ENCODE measurements at regions not wholly inside any gene's neighbourhood (a gene's known extent, or its start where the extent isn't known, plus 50 kb on each side); places are given as distances from the start of the nearest gene placed in this dataset.

DNA sequence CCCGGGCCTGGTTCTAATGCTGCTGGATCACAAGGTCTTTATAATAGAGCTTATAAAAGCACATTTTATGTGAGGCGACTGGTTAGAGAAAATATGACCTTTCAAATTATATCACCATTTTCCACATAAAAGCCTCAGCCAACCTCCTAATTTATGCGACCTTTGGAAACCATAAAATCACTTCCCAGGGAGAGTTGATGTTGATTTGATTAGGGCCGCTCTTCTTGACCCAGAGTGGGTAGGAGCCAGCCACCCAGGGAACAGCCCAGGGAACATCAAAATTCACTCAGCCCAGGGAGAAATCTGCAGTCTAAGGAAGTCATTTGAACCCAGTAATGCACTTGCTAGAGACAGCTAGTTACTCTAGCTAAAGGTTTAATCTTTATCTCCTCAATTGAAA, 79.8 kb upstream of the TENT5A start:
- Histone ChIP-seq H3K36me3 (ENCODE audit: control insufficient read depth, insufficient read depth, low read length, severe bottlenecking) (no peaks in the 10 kb centered on the region), H3K4me3 (ENCODE audit: low read length) (no peak overlapping the region)

DNA sequence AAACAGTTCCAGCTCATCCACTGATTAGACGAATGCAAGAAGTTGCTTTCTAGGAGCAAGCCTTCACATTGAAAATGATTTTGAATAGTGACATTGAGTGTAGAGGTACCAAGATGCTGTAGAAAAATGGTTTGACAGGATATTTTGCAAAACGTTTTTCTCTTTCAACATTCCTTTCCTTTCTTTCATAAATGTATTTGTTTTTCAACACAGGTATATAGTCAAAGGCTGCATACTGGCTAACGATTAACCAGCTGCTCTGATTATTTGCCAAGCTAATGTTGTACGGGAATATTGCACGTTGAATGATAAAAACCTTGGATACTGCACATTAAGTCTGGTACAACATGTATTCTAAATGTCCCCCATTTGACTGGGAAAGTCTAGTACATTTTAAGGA, 78.8 kb upstream of the TENT5A start:
- Histone ChIP-seq H3K9ac (ENCODE audit: low read length) (no peak overlapping the region), H3K36me3 (ENCODE audit: control insufficient read depth, insufficient read depth, low read length, severe bottlenecking) (no peaks in the 10 kb centered on the region), H3K4me1 (ENCODE audit: control insufficient read depth, insufficient read depth, low read length) (peaks cover 4% of the 10 kb centered on the region), H3K9me3 (ENCODE audit: control insufficient read depth, low read length) (peaks cover 12% of the 10 kb centered on the region), H3K27me3 (replicated peaks; ENCODE audit: control insufficient read depth, insufficient read depth, low read length) (no peaks in the 10 kb centered on the region), H3K4me3 (ENCODE audit: low read length) (no peak overlapping the region)
- no peak for DNase-seq (ENCODE audit: low read depth)

More for the DNA sequence above, 79.8 kb upstream of the TENT5A start:
- Histone ChIP-seq H3K27me3 (replicated peaks; ENCODE audit: control insufficient read depth, insufficient read depth, low read length) (no peaks in the 10 kb centered on the region), H3K4me1 (ENCODE audit: control insufficient read depth, insufficient read depth, low read length) (peaks cover 4% of the 10 kb centered on the region), H3K9me3 (ENCODE audit: control insufficient read depth, low read length) (peaks cover 3% of the 10 kb centered on the region), H3K9ac (ENCODE audit: low read length) (no peak overlapping the region)
- DNase-seq (ENCODE audit: low read depth): no peak

DNA sequence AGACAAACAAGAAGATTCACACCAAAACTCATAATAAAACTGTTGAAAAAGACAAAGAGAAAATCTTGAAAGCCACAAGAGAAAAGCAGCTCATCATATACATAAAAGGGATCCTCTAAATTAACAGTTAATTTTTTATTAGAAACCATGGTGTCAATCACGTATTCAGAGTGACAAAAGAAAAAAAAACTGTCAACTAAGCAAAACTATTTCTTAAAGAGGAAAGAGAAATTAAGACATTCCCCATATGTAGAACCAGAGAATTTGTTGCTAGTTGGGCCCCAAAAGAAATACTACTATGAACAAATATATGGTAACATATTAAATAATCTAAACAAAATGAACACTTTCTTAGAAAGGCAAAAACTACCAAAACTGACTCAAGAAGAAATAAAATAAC, 74.3 kb upstream of the TENT5A start:
- Histone ChIP-seq H3K36me3 (ENCODE audit: control insufficient read depth, insufficient read depth, low read length, severe bottlenecking) (no peaks in the 10 kb centered on the region), H3K4me3 (ENCODE audit: low read length) (no peak overlapping the region), H3K9ac (ENCODE audit: low read length) (no peak overlapping the region), H3K27me3 (replicated peaks; ENCODE audit: control insufficient read depth, insufficient read depth, low read length) (no peaks in the 10 kb centered on the region), H3K4me1 (ENCODE audit: control insufficient read depth, insufficient read depth, low read length) (no peaks in the 10 kb centered on the region), H3K9me3 (ENCODE audit: control insufficient read depth, low read length) (peaks cover 12% of the 10 kb centered on the region)
- no peak for DNase-seq (ENCODE audit: low read depth)

DNA sequence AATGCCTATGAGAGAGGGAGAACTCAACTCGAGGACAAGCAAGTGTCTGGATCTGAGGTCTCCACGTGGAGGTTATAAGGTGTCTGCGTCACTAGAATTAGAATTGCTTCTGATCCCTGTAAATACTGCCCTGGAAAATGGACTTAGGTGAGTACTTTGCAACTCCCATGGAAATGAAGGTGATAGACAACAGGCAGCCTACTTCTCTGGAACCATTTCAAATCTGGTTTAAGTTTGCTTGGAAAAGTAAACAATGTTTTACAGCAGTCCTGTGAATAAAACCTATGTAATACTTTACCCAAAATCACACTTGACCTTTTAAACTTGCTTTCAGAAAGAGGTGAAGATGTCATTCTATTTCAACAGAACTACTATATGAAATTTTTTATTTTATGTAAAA, 70.1 kb upstream of the TENT5A start:
- no peak for DNase-seq (ENCODE audit: low read depth)
- no peak overlapping the region for H3K9ac ChIP-seq (ENCODE audit: low read length)
- no peak overlapping the region for H3K4me3 ChIP-seq (ENCODE audit: low read length)
- H3K4me1 ChIP-seq (ENCODE audit: control insufficient read depth, insufficient read depth, low read length): peaks cover 11% of the 10 kb centered on the region
- H3K36me3 ChIP-seq (ENCODE audit: control insufficient read depth, insufficient read depth, low read length, severe bottlenecking): no peaks in the 10 kb centered on the region
- H3K27me3 ChIP-seq (replicated peaks; ENCODE audit: control insufficient read depth, insufficient read depth, low read length): no peaks in the 10 kb centered on the region
- H3K9me3 ChIP-seq (ENCODE audit: control insufficient read depth, low read length): peaks cover 9% of the 10 kb centered on the region

DNA sequence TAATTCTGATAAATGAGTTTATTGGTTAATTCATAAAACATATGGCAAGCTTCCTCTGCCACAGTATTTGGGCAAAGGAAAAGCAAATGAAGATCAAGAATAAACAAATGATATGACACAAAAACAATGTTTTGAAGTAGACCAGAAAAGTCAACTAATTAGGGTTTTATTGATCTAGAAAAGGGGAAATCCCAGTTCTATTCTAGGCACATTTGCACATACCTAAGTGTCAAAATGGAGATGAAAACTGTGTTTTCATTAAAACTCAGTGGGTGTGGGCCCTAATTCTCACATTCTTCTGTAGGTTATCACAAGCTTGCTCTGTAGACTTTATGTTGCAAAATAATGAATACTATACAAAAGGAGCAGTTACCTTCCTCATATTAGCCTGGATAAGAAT, 69.0 kb upstream of the TENT5A start:
- H3K9me3 ChIP-seq (ENCODE audit: control insufficient read depth, low read length): peaks cover 2% of the 10 kb centered on the region
- H3K9ac ChIP-seq (ENCODE audit: low read length): no peak overlapping the region
- peaks cover 14% of the 10 kb centered on the region for H3K4me1 ChIP-seq (ENCODE audit: control insufficient read depth, insufficient read depth, low read length)
- H3K4me3 ChIP-seq (ENCODE audit: low read length): no peak overlapping the region
- no peaks in the 10 kb centered on the region for H3K36me3 ChIP-seq (ENCODE audit: control insufficient read depth, insufficient read depth, low read length, severe bottlenecking)
- DNase-seq (ENCODE audit: low read depth): no peak
- no peaks in the 10 kb centered on the region for H3K27me3 ChIP-seq (replicated peaks; ENCODE audit: control insufficient read depth, insufficient read depth, low read length)

DNA sequence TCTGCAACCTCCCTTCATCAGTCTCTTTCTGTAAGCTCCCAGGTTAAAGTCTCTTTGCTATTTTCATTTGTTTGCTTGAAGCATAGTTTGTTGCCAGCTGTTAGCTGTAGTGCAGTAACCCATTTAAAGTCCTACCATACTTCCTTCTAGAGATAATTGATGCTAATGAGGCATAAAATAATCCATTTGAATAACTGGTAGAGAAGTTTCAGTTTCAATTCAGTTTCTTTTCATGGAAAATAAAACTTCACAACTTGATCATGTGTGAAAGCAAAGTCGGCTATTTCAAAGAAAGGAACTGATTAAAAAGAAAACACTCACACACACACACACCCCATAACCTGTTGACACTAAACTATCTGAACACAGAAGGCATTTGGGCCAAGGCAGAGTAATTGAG, 68.5 kb upstream of the TENT5A start:
- Histone ChIP-seq H3K27me3 (replicated peaks; ENCODE audit: control insufficient read depth, insufficient read depth, low read length) (no peaks in the 10 kb centered on the region), H3K4me3 (ENCODE audit: low read length) (no peak overlapping the region), H3K9ac (ENCODE audit: low read length) (no peak overlapping the region), H3K4me1 (ENCODE audit: control insufficient read depth, insufficient read depth, low read length) (peaks cover 16% of the 10 kb centered on the region), H3K36me3 (ENCODE audit: control insufficient read depth, insufficient read depth, low read length, severe bottlenecking) (no peaks in the 10 kb centered on the region), H3K9me3 (ENCODE audit: control insufficient read depth, low read length) (no peaks in the 10 kb centered on the region)
- no peak for DNase-seq (ENCODE audit: low read depth)

DNA sequence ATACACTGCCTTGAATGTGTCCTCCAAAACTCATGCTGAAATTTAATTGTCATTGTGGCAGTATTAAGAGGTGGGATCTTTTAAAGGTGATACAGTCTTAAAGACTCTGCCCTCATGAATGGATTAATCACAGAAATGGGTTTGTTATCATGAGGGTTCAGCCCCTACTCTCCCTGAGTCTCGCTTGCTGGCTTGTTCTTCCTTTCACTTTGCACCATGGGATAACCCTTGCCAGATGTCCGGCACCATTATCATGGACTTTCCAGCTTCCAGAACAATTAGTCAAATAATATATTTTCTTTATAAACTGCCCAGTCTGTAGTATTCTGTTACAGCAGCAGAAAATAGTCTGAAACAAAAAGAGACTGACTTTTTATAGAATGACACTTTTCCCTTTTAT, 67.9 kb upstream of the TENT5A start:
- Histone ChIP-seq H3K4me3 (ENCODE audit: low read length) (no peak overlapping the region), H3K9me3 (ENCODE audit: control insufficient read depth, low read length) (no peaks in the 10 kb centered on the region), H3K9ac (ENCODE audit: low read length) (no peak overlapping the region), H3K36me3 (ENCODE audit: control insufficient read depth, insufficient read depth, low read length, severe bottlenecking) (no peaks in the 10 kb centered on the region), H3K4me1 (ENCODE audit: control insufficient read depth, insufficient read depth, low read length) (peaks cover 16% of the 10 kb centered on the region), H3K27me3 (replicated peaks; ENCODE audit: control insufficient read depth, insufficient read depth, low read length) (no peaks in the 10 kb centered on the region)
- no peak for DNase-seq (ENCODE audit: low read depth)

DNA sequence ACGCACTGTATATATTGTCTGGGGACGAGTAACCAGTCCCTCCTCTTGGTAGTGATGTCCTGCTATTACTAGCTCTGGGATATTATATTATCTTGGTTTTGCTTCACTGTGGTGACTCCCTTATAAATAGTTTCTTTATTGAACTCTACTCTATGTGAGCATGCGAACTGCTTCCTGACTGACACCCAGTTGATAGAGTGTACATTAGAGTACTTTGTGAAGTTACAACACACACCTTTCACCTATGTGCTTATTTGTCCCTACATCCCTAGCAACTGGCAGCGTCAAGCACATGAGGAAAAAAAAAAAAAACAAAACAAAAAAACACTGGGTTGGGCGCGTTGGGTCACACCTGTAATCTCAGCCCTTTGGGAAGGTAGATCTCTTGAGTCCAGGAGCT, 67.3 kb upstream of the TENT5A start:
- Histone ChIP-seq H3K9ac (ENCODE audit: low read length) (no peak overlapping the region), H3K36me3 (ENCODE audit: control insufficient read depth, insufficient read depth, low read length, severe bottlenecking) (no peaks in the 10 kb centered on the region), H3K27me3 (replicated peaks; ENCODE audit: control insufficient read depth, insufficient read depth, low read length) (no peaks in the 10 kb centered on the region), H3K9me3 (ENCODE audit: control insufficient read depth, low read length) (no peaks in the 10 kb centered on the region), H3K4me1 (ENCODE audit: control insufficient read depth, insufficient read depth, low read length) (peaks cover 19% of the 10 kb centered on the region), H3K4me3 (ENCODE audit: low read length) (no peak overlapping the region)
- no peak for DNase-seq (ENCODE audit: low read depth)

DNA sequence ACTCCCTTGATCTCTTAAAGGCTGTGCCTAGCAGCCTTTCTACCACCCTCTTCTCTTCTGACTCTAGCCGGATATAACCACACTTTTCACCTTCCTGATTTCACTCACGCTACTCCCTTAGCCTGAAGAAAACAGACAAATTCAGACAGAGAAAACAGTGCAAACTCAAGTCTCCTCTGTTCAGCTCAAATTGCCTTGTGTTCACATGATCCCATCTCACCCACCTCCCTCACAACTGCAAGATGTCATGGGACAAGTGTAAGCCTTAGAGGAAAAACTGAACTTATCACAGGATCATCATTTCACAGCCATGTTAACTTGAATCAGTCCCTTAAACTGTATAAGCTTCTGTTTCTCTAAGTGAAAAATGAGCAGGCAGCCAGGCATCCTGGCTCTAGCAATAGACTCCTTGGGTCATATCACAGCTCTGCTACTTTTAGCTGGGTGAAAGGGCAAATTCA, 66.5 kb upstream of the TENT5A start:
- peaks cover 25% of the 10 kb centered on the region for H3K4me1 ChIP-seq (ENCODE audit: control insufficient read depth, insufficient read depth, low read length)
- no peaks in the 10 kb centered on the region for H3K36me3 ChIP-seq (ENCODE audit: control insufficient read depth, insufficient read depth, low read length, severe bottlenecking)
- no peaks in the 10 kb centered on the region for H3K27me3 ChIP-seq (replicated peaks; ENCODE audit: control insufficient read depth, insufficient read depth, low read length)
- peak; percentile 19 for DNase-seq (ENCODE audit: low read depth)
- no peaks in the 10 kb centered on the region for H3K9me3 ChIP-seq (ENCODE audit: control insufficient read depth, low read length)
- peak overlapping the region; percentile 36 for H3K9ac ChIP-seq (ENCODE audit: low read length)
- H3K4me3 ChIP-seq (ENCODE audit: low read length): no peak overlapping the region

DNA sequence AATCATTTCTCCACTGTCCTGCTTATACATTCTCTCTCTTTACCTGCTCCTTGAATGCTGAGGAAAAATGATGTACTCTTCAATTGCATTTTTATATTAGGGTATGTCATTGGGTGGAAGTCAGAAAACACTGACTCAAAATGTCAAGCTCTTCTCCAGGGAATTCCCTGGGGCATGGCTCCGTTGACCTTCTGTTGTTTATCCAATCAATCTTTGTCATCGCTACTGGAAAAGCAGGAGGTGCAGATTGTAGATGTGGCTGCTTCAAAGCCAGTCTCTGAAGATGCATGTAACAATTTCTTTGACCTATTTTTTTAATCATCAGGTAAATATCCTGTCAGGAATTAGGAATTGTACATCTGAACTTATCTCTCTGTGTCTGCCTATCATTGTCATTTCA, 63.9 kb upstream of the TENT5A start:
- H3K27me3 ChIP-seq (replicated peaks; ENCODE audit: control insufficient read depth, insufficient read depth, low read length): no peaks in the 10 kb centered on the region
- no peaks in the 10 kb centered on the region for H3K9me3 ChIP-seq (ENCODE audit: control insufficient read depth, low read length)
- DNase-seq (ENCODE audit: low read depth): no peak
- no peak overlapping the region for H3K4me3 ChIP-seq (ENCODE audit: low read length)
- H3K9ac ChIP-seq (ENCODE audit: low read length): no peak overlapping the region
- no peaks in the 10 kb centered on the region for H3K36me3 ChIP-seq (ENCODE audit: control insufficient read depth, insufficient read depth, low read length, severe bottlenecking)
- peaks cover 25% of the 10 kb centered on the region for H3K4me1 ChIP-seq (ENCODE audit: control insufficient read depth, insufficient read depth, low read length)

DNA sequence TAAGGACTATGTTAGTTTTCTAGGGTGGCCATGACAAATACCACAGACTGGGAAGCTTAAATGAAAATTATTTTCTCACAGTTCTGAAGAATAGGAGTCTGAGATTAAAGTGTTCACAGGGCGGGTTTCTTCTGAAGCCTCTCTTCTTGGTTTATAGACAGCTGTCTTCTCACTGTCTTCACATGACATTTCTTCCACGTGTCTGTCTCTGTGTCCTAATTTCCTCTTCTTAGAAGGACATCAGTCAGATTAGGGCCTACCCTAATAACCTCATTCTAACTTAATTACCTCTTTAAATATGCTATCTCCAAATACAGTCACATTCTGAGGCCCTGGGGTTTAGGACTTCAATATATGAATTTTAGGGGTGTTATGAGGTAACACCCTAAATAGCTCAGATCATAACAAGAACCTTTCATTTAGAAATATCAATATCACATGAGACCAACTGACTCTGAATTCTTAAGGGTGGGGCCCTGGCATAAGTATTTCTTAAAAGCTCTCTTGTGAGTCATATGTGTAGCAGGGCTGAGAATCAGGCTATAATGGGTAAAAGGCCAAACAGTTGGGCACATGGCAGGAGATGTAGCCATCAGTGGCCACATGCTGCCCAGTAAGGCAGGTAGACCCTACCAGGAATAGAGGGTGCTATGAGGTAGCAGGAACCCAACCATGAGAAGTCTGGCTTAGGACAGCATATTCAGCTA, 62.0 kb upstream of the TENT5A start:
- peak; percentile 51 for DNase-seq (ENCODE audit: low read depth)
- no peaks in the 10 kb centered on the region for H3K27me3 ChIP-seq (replicated peaks; ENCODE audit: control insufficient read depth, insufficient read depth, low read length)
- H3K36me3 ChIP-seq (ENCODE audit: control insufficient read depth, insufficient read depth, low read length, severe bottlenecking): no peaks in the 10 kb centered on the region
- H3K4me1 ChIP-seq (ENCODE audit: control insufficient read depth, insufficient read depth, low read length): peaks cover 23% of the 10 kb centered on the region
- H3K4me3 ChIP-seq (ENCODE audit: low read length): no peak overlapping the region
- no peak overlapping the region for H3K9ac ChIP-seq (ENCODE audit: low read length)
- no peaks in the 10 kb centered on the region for H3K9me3 ChIP-seq (ENCODE audit: control insufficient read depth, low read length)

DNA sequence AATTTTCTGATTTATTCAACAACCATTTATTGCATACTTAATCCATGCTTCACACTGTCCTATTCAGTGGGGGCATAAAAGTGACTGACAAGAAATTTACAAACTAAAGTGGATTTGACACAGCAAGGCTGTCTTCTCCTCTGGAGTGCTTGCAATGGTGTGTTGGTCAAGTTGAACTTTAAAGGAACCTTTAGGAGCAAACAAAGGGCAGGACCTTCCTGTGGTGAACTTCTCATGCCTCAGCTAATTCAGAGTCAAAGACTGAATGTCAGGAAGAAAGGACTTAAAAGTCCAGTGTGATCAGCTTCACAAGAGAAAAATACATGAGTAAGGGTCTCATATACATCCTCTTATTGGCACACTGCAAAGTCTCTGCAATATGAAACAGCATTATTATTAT, 60.8 kb upstream of the TENT5A start:
- DNase-seq (ENCODE audit: low read depth): no peak
- Histone ChIP-seq H3K9me3 (ENCODE audit: control insufficient read depth, low read length) (no peaks in the 10 kb centered on the region), H3K36me3 (ENCODE audit: control insufficient read depth, insufficient read depth, low read length, severe bottlenecking) (no peaks in the 10 kb centered on the region), H3K4me1 (ENCODE audit: control insufficient read depth, insufficient read depth, low read length) (peaks cover 13% of the 10 kb centered on the region), H3K9ac (ENCODE audit: low read length) (no peak overlapping the region), H3K27me3 (replicated peaks; ENCODE audit: control insufficient read depth, insufficient read depth, low read length) (no peaks in the 10 kb centered on the region), H3K4me3 (ENCODE audit: low read length) (no peak overlapping the region)

Measured in adipocyte (in vitro differentiated cells).